Esophagus squamous epithelium (tissue), 4 donors: ENCODE measurements at regions not wholly inside any gene's neighbourhood (a gene's known extent, or its start where the extent isn't known, plus 50 kb on each side); places are given as distances from the start of the nearest gene placed in this dataset.

Source experiments
- CTCF ChIP-seq, 6 experiments: fragments of 450-650 bp in 4 of 6; fragments of 200-600 bp in 2 of 6; sonication (generic) in 2 of 6; IDR thresholded peaks; one replicate each; pipeline ENCODE4 v1.5.1; 2016 to 2019; ENCODE audit warnings: antibody characterized with exemption in 6 of 6, mild to moderate bottlenecking in 4 of 6, moderate library complexity in 4 of 6
- POLR2A ChIP-seq, 4 donors: fragments of 450-650 bp; IDR thresholded peaks; one replicate each; pipeline ENCODE4 v1.6.1; 2017; ENCODE audit warnings: antibody characterized with exemption in 4 of 4, mild to moderate bottlenecking in 4 of 4, moderate library complexity in 3 of 4

DNA sequence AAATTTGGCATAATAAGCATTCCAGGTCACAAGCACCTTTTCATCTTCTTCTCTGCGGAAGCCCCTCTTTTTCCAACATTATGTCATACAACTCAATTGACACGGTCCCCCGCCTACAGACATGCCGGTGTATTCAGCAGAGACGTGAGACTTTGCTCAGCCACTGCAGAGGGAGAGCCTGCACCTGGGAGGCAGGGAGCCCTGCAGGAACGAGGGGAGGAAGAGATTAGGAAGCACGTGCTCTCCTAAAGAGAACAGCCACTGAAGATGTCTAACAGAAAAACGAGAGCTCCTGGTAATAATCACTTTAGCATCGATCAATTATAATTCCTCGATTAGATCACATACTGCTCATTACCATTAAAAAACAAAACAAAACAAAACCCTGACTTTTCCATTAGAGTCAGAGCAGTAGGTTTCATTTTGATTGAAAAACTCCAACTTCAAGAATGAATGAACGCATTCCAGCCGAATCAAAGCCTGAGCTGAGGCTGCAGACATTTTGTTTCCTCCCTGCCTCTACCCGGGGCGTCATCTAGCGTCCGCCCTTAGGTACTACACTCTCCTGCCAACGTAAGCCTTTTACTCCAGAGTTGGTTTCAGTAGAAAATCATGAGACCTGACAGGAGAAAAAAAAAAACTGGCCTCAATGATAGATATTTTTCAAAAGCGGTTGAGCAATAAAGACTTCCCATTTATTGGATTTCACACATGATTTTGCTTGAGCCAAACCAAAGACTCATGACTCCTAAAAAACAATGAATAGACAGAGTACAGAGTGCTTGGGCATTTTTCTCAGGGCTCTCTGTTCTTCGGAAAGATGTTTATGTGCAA lies 194.5 kb downstream of the KATNAL1 start:
- TF ChIP-seq CTCF (IDR thresholded peaks at IDR 0.05) (peak; percentile 90 to 100 (median 97)), POLR2A (IDR thresholded peaks at IDR 0.05) (no peak)
